HuH-7 (cell line): ENCODE measurements at regions not wholly inside any gene's neighbourhood (a gene's known extent, or its start where the extent isn't known, plus 50 kb on each side); places are given as distances from the start of the nearest gene placed in this dataset.

Experiments
- DNase-seq: peaks from one replicate; pipeline ENCODE4 v3.0.0; 2011; ENCODE audit warnings: low spot score

- peak; percentile 36 for DNase-seq
Measured at GRCh38 chr2:106572541-106573450, 85.6 kb downstream of the CD8B2 start.

GRCh38 chr2:106573773-106574172, 86.6 kb downstream of the CD8B2 start:
- DNase-seq, result no peak

GRCh38 chr2:106575955-106576354, 88.8 kb downstream of the CD8B2 start:
- no peak for DNase-seq

DNA sequence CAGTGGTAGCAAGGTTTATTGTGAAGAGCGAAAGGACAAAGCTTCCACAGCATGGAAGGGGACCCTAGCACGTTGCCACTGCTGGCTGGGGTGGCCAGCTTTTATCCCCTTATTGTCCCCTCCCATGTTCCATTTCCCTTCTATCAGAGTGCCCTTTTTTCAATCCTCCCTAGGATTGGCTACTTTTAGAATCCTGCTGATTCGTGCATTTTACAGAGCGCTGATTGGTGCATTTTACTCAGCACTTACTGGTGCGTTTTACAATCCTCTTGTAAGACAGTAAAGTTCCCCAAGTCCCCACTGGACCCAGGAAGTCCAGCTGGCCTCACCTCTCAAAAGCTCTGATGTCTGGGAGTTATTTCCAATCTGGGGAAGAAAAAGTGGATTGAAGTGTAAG, 90.1 kb downstream of the CD8B2 start:
- DNase-seq, result no peak

GRCh38 chr2:106579750-106580197, 92.6 kb downstream of the CD8B2 start:
- DNase-seq, result no peak

DNA sequence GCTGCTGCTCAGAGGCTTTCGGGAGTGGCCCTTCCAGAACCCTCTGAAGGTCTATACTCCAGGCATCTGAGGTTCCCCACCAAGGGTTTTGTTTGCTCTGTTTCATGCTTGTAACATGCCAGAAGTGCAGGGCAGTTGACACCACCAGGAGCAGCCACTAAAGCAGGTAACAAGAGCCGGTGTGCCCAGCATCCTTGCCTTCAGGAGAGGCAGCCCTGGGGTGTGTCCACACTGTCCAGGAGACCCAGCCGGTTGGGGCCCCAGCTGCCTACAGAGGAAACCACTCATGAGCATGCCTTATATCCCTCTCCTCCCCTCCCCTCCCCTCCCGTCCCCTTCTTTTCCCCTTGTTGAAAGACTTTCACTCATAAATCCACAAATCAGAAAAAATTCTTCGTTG, 93.1 kb downstream of the CD8B2 start:
- DNase-seq, result no peak

DNA sequence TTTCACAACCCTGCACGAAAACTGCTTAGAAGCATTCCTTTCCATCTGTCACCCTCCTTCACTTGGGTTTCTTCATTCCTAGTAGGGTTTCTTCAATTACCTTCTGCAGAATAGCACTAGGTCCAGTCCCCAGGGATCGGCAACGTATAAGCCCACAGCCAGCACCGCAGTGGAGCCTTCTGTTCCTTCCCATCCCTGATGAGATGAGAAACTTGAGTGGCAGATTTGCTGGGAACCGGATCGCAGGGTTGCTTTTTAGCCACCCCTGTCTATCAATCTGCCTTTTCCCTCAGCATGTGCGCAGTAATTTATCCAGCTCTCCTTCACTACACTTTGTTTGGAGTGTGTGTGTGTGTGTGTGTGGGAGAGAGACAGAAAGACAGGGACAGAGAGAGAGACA, 94.2 kb downstream of the CD8B2 start:
- DNase-seq, result no peak

DNA sequence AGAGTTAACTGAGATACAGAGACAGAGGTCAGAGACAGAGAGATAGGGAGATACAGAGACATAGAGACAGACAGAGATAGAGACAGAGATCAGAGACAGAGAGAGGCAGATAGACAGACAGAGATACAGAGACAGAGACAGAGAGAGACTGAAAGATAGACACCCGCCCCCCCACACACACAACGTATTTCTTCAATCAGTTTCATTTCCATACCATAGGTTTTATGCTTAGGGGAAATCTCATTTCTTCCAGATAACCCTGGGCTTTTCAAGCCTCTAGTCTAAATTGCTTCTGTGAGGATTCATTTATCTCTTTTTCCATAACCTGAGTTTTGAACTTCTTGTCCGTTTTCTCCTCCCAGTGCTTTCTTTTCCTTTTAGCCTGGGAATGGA, 94.6 kb downstream of the CD8B2 start:
- no peak for DNase-seq

DNA sequence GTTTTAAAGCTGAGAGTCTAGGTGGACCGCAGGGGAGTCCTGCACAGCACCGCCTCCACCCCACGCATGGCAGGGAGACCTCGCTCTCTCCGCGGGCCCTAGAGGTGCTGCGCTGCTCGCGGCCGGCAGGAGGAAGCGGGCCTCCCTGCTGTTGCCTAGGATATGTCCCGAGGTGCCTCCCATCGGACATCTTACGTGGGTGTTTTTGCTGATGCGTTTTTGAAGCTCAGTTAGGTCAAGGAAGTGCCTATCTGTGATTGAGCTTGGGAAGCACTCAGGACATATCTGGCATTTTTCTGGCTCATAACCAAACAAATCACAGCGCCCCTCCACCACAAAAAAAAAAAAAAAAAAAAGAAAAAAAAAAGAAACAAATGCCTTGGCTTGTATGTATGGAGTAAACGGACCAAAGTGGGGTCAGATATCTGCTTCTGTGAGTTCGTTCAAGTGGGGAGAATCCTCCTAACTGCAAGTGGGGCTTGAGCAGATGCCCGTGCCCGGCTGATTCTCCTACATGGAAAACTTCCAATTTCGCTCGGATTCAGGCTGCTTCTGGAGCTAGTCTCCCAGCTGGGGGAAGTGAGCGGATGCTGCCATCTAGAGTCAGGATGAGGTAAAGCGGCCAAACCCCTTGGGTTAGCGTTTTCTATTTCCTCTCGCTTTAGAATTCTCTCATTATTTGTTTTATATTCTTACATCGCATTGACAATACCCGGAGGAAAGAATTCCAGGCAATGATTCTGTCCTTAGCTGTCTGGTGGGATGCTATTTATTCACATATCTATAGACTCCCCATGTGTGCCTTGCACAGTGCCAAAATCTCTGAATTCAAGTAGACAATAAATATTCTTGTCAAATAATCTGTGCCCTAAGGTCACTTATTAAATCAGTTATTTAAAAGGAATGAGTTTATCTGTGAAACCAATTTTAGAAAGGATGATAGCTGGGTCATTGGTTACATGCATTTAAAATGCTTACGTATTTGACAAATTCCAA, 95.3 kb downstream of the CD8B2 start:
- peak; percentile 94 for DNase-seq

GRCh38 chr2:106584304-106584954, 97.3 kb downstream of the CD8B2 start:
- DNase-seq, result no peak

- DNase-seq, result no peak
Measured at GRCh38 chr2:106596844-106597243, 109.7 kb downstream of the CD8B2 start.

DNA sequence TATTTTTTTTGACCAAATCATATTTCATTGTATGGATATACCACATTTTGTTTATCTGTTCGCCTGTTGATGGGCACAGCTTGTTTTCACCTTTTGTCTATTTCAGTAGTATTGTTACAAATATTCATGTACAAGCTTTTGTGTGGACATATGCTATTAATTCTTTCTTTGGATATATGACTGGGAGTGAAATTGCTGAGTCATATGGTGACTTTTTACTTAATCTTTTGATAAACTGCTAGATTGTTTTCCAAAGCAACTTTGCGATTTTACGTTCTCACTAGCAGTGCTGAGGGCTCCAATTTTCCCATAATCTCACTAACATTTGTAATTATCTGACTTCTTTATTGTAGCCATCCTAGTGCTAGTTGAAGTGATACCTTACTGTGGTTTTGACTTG, 112.4 kb downstream of the CD8B2 start:
- no peak for DNase-seq

- no peak for DNase-seq
Measured at GRCh38 chr2:106602042-106602441, 114.9 kb downstream of the CD8B2 start.

DNA sequence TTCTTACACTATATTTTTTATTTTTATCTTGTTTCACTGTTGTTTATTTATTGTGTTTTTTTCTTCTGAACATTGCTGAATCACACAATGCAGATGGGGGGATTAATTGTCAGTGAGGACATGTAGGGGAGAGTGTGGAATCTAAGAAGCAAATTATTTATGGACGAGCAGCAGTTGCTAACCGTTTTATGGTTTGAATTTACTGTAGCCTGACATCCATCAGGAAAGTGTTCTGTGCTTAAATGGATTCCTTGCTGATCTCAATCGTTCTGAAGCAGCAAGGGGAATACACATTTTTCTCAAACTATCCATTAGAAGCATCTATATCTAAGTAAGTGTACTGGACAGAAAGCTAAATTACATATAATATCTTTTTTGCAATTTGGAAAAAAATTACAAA, 119.5 kb downstream of the CD8B2 start:
- no peak for DNase-seq

DNA sequence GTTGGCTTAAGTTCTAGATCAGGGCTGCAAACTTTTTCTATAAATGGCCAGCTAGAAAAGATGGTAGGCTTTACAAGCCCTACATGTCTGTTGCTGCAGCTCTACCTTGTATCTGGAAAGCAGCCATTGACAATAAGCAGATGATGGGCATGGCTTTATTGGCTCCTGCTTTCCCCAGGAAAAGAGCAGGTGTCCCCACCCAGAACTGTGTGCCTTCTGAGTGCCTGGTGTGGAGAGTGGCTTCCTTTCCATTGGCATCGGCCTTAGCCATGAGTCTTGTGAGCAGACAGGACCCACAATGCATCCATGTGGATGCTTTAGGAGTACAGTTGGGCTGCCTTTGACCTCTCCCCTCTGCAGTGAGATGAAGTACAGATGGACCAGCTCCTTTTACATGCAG, 120.2 kb downstream of the CD8B2 start:
- no peak for DNase-seq

DNA sequence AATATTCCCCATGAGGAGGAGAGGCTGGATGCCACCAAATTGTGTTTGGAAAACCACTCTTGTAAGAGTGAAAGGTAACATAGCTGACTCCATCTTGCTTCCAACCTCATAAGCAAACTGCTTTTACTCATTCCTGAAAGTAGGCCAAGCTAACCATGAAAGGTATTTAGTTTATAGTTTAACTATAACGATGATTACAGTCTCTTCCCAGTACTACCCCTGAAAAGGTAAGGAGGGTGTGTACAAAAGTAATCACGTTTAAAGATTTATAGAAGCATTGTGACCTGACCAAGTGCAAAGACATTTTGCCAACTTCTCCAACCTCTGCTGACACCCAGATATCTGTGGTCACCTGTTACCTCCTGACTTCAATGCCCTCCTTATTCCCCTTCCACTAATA, 122.6 kb downstream of the CD8B2 start:
- DNase-seq, result no peak

DNA sequence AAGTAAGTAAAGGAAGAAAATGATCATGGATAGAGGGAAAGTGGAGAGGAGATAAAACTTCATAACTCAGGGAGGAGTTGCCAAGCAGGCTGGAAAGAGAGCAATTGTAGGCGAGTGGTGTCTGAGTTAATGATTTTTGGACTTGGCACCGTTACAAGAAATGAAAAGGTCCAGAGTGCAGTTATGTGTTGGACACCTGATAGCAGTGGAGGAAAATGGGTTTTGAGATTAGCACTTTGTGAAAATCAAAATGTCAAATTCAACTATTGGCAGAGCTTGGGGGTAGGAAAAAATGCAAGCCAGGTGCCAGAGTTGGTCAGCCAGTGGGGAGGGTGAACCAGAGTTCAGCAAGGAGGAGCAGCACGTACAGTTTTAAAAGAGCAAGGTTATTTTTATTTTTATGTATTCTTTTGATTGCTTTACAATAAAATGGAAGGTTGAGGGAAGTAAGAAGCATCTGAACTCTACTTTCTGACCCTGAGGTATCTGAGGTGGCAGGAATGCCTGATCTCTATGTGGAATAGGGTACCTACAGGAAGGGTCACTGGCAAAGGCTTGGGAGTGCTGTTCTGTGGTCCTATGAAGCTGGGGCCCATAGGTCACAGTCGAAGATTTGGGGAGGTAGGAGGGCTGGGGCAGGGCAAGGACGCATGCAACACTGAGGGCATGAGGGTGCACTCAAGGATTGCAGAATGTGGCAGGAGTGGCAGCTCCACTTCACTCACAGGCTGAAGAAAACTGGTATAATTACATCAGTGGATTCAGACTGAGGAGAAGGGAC, 127.5 kb downstream of the CD8B2 start:
- DNase-seq, result peak; percentile 5

- no peak for DNase-seq
Measured at GRCh38 chr2:106618614-106619013, 131.4 kb downstream of the CD8B2 start.

- no peak for DNase-seq
Measured at GRCh38 chr2:106623456-106623855, 136.3 kb downstream of the CD8B2 start.

DNA sequence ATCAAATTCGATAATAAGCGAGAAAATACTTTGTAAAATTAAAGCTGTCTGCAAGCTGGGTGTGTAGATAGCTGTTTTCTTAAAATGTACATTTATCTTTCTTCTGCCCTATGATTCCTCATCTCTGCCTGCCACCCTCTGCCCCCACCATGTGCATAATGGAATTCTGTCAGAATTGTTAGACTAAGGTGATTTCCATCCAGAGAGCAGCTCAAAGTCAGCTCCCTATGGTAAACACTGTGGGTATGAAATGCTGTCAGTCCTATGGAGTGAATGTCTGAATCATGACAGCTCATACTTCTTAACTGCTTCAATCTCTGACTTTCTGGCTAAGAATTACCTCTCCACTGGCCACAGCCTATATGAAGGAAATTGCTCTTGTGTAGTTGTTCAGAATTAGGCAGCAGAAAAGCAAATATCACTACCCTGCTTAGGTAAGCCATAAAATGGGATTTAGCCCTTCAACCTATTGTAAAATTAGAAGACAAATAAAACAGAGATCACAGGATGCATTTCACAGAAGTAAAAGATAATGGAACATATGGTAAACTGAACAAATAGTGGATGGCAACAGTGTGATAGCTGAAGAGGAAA, 137.7 kb downstream of the CD8B2 start:
- no peak for DNase-seq

DNA sequence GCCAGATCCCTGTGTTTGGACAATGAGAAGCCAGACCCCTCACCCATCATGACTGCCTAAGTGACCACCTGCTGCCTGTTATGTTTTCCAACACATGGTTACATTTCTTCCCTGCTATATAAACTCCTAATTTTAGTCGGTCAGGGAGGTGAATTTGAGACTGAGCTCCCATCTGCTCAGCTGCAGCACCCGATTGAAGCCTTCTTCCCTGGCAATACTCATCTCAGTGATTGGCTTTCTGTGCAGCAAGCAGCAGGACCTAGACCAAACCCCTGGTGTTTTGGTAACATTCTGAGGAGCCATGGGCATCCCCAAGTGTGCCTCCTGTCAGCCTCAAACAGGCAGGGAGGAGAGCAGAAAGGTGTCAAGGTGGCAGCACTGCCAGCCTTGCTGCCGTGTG, 141.2 kb downstream of the CD8B2 start:
- no peak for DNase-seq
